IMR-90 (cell line): ENCODE measurements at regions not wholly inside any gene's neighbourhood (a gene's known extent, or its start where the extent isn't known, plus 50 kb on each side); places are given as distances from the start of the nearest gene placed in this dataset.

Experiments
- MXI1 ChIP-seq: IDR thresholded peaks from 2 replicates; pipeline ENCODE4 v1.6.1; 2012; ENCODE audit warnings: low read depth, mild to moderate bottlenecking, low read length, moderate library complexity, borderline replicate concordance
- RFX5 ChIP-seq: IDR thresholded peaks from 2 replicates; pipeline ENCODE4 v1.8.0; 2012; ENCODE audit warnings: low read depth, mild to moderate bottlenecking, low read length, moderate library complexity
- SMC3 ChIP-seq: fragments of 150-350 bp; IDR thresholded peaks from 2 replicates; pipeline ENCODE4 v1.6.1; 2016; ENCODE audit warnings: low read depth, mild to moderate bottlenecking, antibody characterized with exemption, low read length, moderate library complexity
- TF ChIP-seq, protein P1 (sequence below): conservative IDR thresholded peaks from 2 replicates; pipeline ENCODE4 v1.5.1; 2012; ENCODE audit warnings: mild to moderate bottlenecking, low read depth, low read length, improper control_type of control experiment

DNA sequence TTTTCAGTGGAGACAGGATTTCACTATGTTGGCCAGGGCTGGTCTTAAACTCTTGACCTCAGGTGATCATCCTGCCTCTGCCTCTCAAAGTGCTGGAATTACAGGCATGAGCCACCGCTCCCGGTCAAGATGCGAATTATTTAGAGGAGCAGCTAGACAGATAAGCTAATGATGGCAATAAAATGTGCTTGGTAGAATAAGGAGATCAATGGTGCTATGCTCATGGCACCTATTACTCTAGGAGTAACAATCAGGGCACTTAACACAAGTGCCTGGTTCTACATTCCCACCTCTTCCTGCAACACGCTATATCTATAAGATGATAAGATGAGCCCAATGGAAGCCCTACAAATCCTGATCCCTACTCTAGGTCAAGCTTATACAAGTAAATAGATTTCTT lies 61.4 kb upstream of the LOC128125822 start:
- no peak for TF ChIP-seq RFX5
- TF ChIP-seq, protein P1, sequence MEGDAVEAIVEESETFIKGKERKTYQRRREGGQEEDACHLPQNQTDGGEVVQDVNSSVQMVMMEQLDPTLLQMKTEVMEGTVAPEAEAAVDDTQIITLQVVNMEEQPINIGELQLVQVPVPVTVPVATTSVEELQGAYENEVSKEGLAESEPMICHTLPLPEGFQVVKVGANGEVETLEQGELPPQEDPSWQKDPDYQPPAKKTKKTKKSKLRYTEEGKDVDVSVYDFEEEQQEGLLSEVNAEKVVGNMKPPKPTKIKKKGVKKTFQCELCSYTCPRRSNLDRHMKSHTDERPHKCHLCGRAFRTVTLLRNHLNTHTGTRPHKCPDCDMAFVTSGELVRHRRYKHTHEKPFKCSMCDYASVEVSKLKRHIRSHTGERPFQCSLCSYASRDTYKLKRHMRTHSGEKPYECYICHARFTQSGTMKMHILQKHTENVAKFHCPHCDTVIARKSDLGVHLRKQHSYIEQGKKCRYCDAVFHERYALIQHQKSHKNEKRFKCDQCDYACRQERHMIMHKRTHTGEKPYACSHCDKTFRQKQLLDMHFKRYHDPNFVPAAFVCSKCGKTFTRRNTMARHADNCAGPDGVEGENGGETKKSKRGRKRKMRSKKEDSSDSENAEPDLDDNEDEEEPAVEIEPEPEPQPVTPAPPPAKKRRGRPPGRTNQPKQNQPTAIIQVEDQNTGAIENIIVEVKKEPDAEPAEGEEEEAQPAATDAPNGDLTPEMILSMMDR: no peak
- no peak for TF ChIP-seq SMC3
- no peak for TF ChIP-seq MXI1
